GM18517 (cell line): ENCODE measurements at regions not wholly inside any gene's neighbourhood (a gene's known extent, or its start where the extent isn't known, plus 50 kb on each side); places are given as distances from the start of the nearest gene placed in this dataset.
"Not testable (repeated sequence)": the region's sequence is repeated elsewhere in the genome, so short reads cannot be mapped to it uniquely, and the experiment has no call there.

Experiments
- ATAC-seq: cut with Tn5 transposase; IDR thresholded peaks from one replicate; pipeline ENCODE4 v1.9.1; 2021; ENCODE audit warnings: mild to moderate bottlenecking, moderate library complexity; ENCODE audit not compliant: unreplicated experiment

GRCh38 chr5:39638813-39639212, 214.0 kb upstream of the DAB2 start:
- no peak for ATAC-seq

DNA sequence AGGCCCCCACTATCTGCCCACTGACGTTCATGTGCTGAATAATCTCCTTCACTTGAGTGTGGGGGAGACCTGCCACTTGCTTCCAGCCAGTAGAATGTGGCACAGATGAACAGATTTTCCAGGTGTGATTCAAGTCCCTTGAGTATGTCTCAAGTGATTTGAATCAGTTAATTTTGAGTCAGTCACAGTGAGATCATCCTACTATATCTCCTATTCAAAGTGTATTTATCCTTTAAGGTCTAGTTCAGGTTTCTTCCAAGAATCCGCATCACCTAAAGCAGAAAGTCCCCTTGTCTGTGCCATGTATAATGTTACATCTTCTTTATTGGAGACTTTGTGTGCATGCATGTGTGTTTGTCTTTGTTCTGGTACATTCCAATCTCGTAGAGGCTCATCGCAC, 208.3 kb upstream of the DAB2 start:
- no peak for ATAC-seq

GRCh38 chr5:39631958-39632357, 207.2 kb upstream of the DAB2 start:
- no peak for ATAC-seq

DNA sequence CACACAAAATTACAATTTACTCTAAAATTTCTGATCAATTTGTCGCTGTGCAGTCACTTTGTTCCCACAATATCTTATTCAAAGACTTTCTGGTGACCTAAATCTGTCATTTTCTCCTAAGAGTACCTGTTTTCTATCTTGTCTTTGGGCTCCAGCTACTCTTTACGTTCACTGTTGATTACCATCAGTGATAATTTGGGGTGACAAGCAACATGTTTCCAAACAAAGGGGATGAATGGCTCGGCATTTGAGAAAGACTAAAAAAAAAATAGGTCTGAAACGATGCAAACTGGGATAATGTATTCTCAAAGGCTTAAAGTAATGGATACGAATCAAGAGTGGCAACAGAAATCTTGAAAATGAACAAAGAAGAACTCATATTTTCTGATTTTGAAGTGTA, 205.2 kb upstream of the DAB2 start:
- ATAC-seq: no peak

DNA sequence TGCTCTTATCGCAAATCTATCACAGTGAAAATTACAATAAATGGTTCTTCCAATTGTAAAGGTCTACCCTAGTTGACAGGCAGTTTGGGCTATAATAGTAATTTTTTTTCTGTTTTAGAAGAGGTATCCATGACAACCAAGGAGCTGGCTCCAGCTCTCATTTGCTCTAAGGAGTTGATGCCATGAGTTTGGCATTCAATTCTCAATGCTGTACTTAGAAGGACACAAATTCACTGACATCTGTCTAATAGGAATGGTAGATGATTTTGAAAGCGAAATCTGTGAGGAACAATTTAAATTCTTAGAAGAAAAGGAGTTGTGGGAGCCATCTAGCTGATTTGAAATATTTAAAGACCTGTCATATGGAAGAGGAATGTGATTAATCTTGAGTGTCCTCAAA, 203.6 kb upstream of the DAB2 start:
- no peak for ATAC-seq

DNA sequence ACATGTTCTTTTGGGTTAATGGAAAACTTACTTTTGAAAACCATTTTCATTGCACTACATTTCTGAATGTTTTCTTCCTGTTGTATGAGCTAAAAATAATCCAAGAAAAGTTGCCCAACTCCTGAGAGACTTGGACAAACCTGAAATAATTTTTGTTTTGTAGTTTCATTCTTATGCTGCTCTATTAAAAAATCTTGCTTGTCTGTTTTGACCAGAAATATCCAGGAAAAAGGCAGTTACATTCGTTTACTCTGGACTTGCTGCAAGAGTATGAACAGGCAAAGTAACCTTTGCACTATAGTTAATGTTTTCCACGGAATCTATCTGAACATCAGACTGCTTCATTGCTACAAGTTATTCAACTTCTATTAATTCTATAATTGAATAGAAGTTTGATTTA, 200.1 kb upstream of the DAB2 start:
- no peak for ATAC-seq

- ATAC-seq: no peak
These were observed 199.6 kb upstream of the DAB2 start for GRCh38 chr5:39624268-39624886.

DNA sequence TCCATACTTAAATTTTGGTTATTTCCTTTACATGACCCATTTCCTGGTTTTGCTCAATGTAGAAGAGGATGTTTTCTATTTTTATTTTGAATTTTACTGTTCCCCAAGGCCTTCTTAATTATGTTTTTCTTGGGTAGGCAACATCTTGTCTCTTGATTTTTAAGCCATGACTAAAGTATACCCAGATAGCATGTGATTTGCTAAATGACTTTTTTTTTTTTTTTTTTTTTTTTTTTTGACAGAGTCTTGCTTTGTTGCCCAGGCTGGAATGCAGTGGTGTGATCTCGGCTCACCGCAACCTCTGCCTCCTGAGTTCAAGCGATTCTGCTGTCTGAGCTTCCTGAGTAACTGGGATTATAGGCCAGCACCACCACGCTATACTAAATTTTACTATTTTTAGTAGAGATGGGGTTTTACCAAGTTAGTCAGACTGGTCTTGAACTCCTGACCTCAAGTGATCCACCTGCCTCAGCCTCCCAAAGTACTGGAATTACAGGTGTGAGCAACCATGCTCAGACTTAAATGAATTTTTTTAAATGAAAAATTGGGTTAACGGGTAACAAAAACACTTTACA, 198.6 kb upstream of the DAB2 start:
- no peak for ATAC-seq

GRCh38 chr5:39622281-39622680, 197.5 kb upstream of the DAB2 start:
- ATAC-seq: no peak

DNA sequence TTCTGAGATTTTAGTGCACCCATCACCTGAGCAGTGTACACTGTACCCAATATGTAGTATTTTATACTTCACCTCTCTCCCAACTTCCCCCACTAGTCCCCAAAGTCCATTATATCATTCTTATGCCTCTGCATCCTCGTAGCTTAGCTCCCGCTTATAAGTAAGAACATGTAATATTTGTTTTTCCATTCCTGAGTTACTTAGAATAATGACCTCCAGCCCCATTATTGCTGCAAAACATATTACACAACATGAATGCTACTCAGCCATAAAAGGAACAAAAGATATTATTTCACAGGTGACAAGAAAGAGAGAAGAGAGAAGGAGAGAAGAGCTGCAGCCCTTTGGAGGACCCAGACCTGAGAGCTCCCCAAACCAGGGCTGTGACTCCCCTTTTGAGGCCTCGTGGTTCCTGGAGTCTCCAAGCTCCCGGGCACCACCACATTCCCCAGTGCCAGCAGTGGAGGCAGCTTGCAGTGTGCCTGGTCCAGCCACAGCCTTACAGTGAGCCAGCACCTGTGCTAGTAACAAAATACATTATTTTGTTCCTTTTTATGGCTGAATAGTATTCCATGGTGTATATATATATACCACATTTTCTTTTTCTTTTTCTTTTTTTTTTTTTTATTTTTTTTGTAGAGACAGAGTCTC, 194.5 kb upstream of the DAB2 start:
- no peak for ATAC-seq

DNA sequence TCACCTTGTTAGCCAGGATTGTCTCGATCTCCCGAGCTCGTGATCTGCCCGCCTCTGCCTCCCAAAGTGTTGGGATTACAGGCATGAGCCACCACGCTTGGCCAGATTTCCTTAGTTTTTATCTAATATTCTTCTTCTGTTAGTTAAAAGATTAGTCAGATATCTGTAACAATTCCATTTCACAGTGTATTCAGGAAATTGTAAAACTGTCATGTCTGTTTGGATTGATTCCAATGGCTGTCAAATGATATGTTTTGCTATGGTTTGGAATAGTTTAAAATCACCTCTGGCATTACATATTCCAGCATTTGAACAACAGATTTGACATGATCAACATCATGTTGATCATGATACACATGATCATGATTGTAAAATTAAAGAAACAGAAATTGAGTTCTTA, 193.6 kb upstream of the DAB2 start:
- ATAC-seq: no peak

DNA sequence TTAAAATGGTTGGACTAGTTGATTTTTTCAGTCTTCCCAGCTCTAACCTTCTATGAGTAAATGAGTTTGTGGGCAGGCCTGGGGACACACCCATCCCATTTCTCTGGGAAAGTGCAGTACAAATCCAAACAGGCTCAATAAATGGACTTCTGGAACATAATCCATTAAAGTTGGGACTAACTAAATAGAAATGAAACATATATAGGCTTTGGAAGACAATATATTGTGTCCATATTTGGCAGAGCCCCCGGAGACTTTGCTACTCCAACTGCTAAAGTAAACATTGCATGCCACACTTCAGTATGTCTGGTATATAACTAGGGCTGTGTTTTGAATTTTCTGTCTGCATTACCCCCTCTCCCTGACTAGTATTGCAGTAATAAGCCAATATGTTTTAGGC, 191.4 kb upstream of the DAB2 start:
- ATAC-seq: no peak

DNA sequence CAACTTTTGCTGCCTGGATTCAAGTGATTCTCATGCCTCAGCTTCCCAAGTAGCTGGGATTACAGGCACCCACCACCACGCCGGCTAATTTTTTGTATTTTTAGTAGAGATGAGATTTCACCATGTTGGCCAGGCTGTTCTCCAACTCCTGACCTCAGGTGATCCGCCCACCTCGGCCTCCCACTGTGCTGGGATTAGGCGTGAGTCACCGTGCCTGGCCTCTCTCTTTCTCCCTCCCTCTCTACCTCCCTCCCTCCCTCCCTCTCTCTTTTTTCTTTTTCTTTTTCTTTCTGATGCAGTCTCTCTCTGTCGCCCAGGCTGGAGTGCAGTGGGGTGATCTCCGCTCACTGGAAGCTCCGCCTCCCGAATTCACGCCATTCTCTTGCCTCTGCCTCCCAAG, 186.3 kb upstream of the DAB2 start:
- not testable (repeated sequence) for ATAC-seq

- no peak for ATAC-seq
These were observed 183.2 kb upstream of the DAB2 start for GRCh38 chr5:39608024-39608423.

- no peak for ATAC-seq
These were observed 181.8 kb upstream of the DAB2 start for GRCh38 chr5:39606591-39606990.

DNA sequence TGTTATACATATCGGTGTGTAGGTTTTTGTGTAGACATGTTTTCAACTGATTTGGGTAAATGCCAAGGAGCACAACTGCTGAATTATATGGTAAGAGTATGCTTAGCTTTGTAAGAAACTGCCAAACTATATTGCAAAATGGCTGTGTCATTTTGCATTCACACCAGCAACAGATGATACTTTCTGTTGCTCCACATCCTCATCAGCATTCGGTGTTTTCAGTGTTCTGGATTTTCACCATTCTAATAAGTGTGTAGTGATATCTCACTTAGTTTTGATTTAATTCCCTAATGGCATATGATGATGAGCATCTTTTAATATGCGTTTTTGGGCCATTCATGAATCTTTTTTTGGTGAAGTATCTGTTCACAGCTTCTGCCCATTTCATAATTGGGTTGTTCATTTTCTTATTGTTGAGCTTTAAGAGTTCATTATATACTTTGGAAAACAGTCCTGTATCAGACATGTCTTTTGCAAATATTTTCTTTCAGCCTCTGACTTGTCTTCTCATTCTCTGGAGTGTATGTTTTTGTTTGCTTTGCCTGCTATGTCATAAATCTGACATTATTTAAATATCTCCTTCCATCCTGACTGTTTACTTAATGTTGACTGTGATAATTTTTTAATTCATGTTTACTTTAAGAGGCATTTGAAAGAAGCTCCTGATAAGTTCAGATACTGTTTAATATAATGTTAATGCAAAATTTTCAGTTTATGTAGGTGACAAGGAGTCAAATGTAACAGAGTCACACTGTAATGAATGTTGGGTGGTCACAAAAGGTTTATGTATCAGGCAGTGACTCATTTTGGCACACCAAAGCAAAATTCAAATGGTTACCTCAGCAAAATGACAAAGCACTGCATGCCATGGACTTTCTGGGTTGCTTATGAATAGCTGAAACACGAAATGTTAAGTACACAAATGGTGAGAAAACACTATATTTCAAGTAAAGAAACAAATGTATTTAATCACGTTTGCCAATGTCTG, 181.1 kb upstream of the DAB2 start:
- no peak for ATAC-seq

DNA sequence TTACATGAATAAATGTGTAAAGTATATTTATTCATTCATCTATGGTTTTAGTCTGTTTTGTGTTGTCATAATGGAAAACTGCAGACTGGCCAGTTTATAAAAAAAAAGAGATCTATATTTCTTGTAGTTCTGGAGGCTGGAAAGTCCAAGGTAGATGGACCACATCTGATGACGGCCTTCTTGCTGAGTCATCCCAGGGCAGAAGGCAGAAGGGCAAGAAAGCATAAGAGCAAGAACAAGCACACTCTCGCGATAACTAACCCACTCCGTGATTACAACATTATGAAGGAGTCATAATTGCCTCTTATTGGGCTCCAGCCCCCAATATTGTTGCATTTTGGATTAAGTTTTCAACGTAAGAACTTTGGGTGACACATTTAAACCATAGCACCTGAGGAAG, 180.4 kb upstream of the DAB2 start:
- ATAC-seq: no peak

GRCh38 chr5:39604491-39604890, 179.7 kb upstream of the DAB2 start:
- ATAC-seq: no peak

- ATAC-seq: no peak
These were observed 175.1 kb upstream of the DAB2 start for GRCh38 chr5:39599721-39600431.

DNA sequence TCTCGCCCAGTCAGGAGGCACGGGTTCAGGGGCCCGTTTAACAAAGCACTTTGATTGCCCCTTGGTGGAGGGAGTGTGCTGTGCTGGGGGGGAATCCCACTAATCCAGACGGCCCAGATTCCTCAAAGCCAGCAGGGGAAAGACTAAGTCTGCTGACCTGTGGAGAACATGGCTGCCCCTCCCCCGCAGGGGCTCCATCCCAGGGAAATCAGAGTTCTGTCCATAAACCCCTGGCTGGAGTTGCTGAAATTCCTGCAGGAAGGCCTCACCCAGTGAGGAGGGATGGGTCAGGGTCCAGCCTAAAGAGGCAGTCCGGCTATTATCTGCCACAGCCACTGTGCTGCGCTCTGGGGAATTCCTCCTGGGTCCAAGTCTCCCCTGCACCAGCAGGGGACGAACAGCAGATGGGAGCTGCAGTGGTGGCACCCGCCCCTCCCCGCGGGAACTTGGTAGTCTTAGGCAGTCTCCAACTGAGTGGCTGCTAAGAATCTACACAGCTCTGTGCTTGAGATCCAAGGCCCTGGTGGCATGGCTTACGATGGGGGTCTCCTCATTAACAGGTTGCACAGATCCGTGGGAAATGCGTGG, 174.0 kb upstream of the DAB2 start:
- ATAC-seq: no peak

DNA sequence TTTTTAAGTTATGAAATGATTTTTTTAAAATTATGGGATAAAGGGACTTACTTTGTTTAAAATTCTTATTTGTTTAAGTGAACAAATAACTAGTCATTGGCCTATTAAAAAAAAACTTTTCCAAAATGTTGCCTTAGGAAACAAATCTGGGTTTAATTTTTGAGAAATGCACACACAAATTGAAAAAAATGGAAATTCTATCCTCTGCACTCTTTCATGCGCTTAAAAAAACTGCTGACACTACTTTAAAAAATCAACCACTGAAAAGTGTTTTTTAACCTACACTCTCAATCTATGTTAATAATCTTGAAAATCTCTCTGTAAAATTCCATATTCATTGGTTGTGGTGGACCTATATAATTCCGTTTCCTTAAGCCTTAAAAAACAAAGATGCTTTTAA, 163.4 kb upstream of the DAB2 start:
- no peak for ATAC-seq
